GM12878 (cell line): ENCODE measurements at regions not wholly inside any gene's neighbourhood (a gene's known extent, or its start where the extent isn't known, plus 50 kb on each side); places are given as distances from the start of the nearest gene placed in this dataset.

Experiments used
- ATAC-seq: fragments of 200-7000 bp; cut with Tn5 transposase; 3 replicates; pipeline ENCODE4 v1.9.1; 2020; ENCODE audit warnings: mild to moderate bottlenecking, moderate library complexity
- BruUV-seq: library from RNA; stranded (reverse); fragments of 400-500 nt; replicated peaks from 2 replicates; lab custom pipeline; 2021; lab: Mats Ljungman, UMichigan
- CTCF ChIA-PET: fragments of 300-600 bp; sonication (Branson Sonifier 250); formaldehyde crosslinking; extraction: SDS; loops from one replicate; lab custom pipeline; 2021; ENCODE audit warnings: inconsistent platforms; lab: Yijun Ruan, JAX
- POLR2A ChIA-PET: fragments of 350-600 bp; formaldehyde crosslinking; extraction: SDS; loops from one replicate; lab custom pipeline; 2021; ENCODE audit warnings: inconsistent platforms; lab: Charles Lee
- RAD21 ChIA-PET: fragments of 300-600 bp; sonication (Branson Sonifier 250); formaldehyde crosslinking; loops from one replicate; lab custom pipeline; 2023; ENCODE audit warnings: antibody characterized with exemption; ENCODE audit not compliant: unreplicated experiment; lab: Charles Lee
- SMC1A ChIA-PET: fragments of 300-600 bp; sonication (Branson Sonifier 250); formaldehyde crosslinking; loops from one replicate; lab custom pipeline; 2023; ENCODE audit not compliant: unreplicated experiment, uncharacterized antibody; lab: Charles Lee
- DNase-seq: peaks from one replicate; pipeline ENCODE4 v3.0.0-alpha.2; 2011; ENCODE audit warnings: low read depth, low spot score
- FAIRE-seq: peaks from 3 replicates; lab custom pipeline; 2011; peaks lifted over from hg19 to GRCh38; lab: Jason Lieb, UNC
- H2AFZ ChIP-seq: 2 replicates; pipeline ENCODE4 v1.6.0; 2011; ENCODE audit warnings: low read depth, low read length, control low read depth; ENCODE audit not compliant: control insufficient read depth
- H3K27ac ChIP-seq: 2 replicates; pipeline ENCODE4 v1.5.1; 2011; ENCODE audit warnings: control low read depth; ENCODE audit not compliant: control insufficient read depth, insufficient read depth
- H3K27me3 ChIP-seq, 2 experiments: replicated peaks in 1 of 2; 2 replicates each; pipeline versions ENCODE4 v1.6.0 to v1.6.1; 2011; ENCODE audit warnings: low read length in 1 of 2; ENCODE audit not compliant: control insufficient read depth in 2 of 2, insufficient read depth in 2 of 2
- H3K36me3 ChIP-seq, 2 experiments: 2 replicates each; pipeline ENCODE4 v1.5.1; 2011; ENCODE audit warnings: low read length in 1 of 2; ENCODE audit not compliant: control insufficient read depth in 2 of 2, insufficient read depth in 2 of 2
- H3K4me1 ChIP-seq: 2 replicates; pipeline ENCODE4 v1.6.1; 2011; ENCODE audit warnings: mild to moderate bottlenecking, low read length, moderate library complexity, mixed read lengths; ENCODE audit not compliant: control insufficient read depth, insufficient read depth
- H3K4me2 ChIP-seq: 2 replicates; pipeline ENCODE4 v1.6.0; 2011; ENCODE audit warnings: control low read depth; ENCODE audit not compliant: control insufficient read depth, insufficient read depth
- H3K4me3 ChIP-seq: fragments of 200-600 bp; sonication (generic); 2 replicates; pipeline ENCODE4 v1.5.1; 2016
- H3K79me2 ChIP-seq: 2 replicates; pipeline ENCODE4 v1.6.0; 2011; ENCODE audit warnings: low read length; ENCODE audit not compliant: control insufficient read depth, insufficient read depth
- H3K9ac ChIP-seq: 2 replicates; pipeline ENCODE4 v1.8.0; 2011; ENCODE audit warnings: low read length, control low read depth, mixed read lengths; ENCODE audit not compliant: control insufficient read depth, insufficient read depth
- H3K9me3 ChIP-seq: replicated peaks from 3 replicates; pipeline ENCODE4 v1.5.1; 2011; ENCODE audit warnings: mild to moderate bottlenecking, low read length; ENCODE audit not compliant: control insufficient read depth, insufficient read depth
- H4K20me1 ChIP-seq: 2 replicates; pipeline ENCODE4 v1.6.0; 2011; ENCODE audit not compliant: control insufficient read depth, insufficient read depth
- BCL3 ChIP-seq: IDR thresholded peaks from 2 replicates; pipeline ENCODE4 v1.6.1; 2011; ENCODE audit warnings: borderline replicate concordance, low read depth, mild to moderate bottlenecking, moderate library complexity, low read length; ENCODE audit not compliant: insufficient read depth, poor library complexity, severe bottlenecking
- BHLHE40 ChIP-seq, 2 experiments: fragments of 450-650 bp in 1 of 2; IDR thresholded peaks; 2 replicates each; pipeline ENCODE4 v1.6.1; 2011 to 2017; ENCODE audit warnings: low read depth in 2 of 2, borderline replicate concordance in 1 of 2, improper control_type of control experiment in 1 of 2, low read length in 1 of 2, mild to moderate bottlenecking in 1 of 2
- BMI1 ChIP-seq: fragments of 450-650 bp; IDR thresholded peaks from 2 replicates; pipeline ENCODE4 v1.6.1; 2016; ENCODE audit warnings: mild to moderate bottlenecking, moderate library complexity, borderline replicate concordance
- CEBPZ ChIP-seq: fragments of 150-350 bp; IDR thresholded peaks from 2 replicates; pipeline ENCODE4 v1.6.1; 2016; ENCODE audit warnings: low read depth, low read length
- CHD4 ChIP-seq: fragments of 200-600 bp; sonication (generic); IDR thresholded peaks from 2 replicates; pipeline ENCODE4 v1.6.1; 2016; ENCODE audit warnings: mild to moderate bottlenecking
- NKRF ChIP-seq: fragments of 450-650 bp; conservative IDR thresholded peaks from 2 replicates; pipeline ENCODE4 v1.6.1; 2017; ENCODE audit warnings: mild to moderate bottlenecking, moderate library complexity
- PAX8 ChIP-seq: fragments of 450-650 bp; IDR thresholded peaks from 2 replicates; pipeline ENCODE4 v1.6.1; 2017; ENCODE audit warnings: mild to moderate bottlenecking, moderate library complexity
- PKNOX1 ChIP-seq: fragments of 450-650 bp; IDR thresholded peaks from 2 replicates; pipeline ENCODE4 v1.6.1; 2016; ENCODE audit warnings: mild to moderate bottlenecking
- SPI1 ChIP-seq: IDR thresholded peaks from 2 replicates; pipeline ENCODE4 v1.6.1; 2011; ENCODE audit warnings: low read depth, mild to moderate bottlenecking, low read length, moderate library complexity, borderline replicate concordance; ENCODE audit not compliant: insufficient read depth
- TBL1XR1 ChIP-seq: IDR thresholded peaks from 2 replicates; pipeline ENCODE4 v1.6.1; 2012; ENCODE audit warnings: low read depth, low read length, improper control_type of control experiment
- ZNF687 ChIP-seq: fragments of 450-650 bp; IDR thresholded peaks from 2 replicates; pipeline ENCODE4 v1.6.1; 2017; ENCODE audit warnings: mild to moderate bottlenecking, moderate library complexity
- WGBS: methylation state at CpG from one replicate; pipeline ENCODE4 v1.1.6; 2016; ENCODE audit warnings: low lambda C conversion rate; ENCODE audit not compliant: insufficient replicate concordance, insufficient coverage; ENCODE audit errors: missing lambda C conversion rate; 5-methylcytosine and 5-hydroxymethylcytosine counted together
- in situ Hi-C: fragments of 300-500 bp; cut with MboI; formaldehyde crosslinking; loops from 9 replicates; pipeline ENCODE4 v1.14.3; 2018; ENCODE audit warnings: mixed read lengths
- intact Hi-C: fragments of 100-400 bp; cut with micrococcal nuclease; formaldehyde crosslinking; loops from one replicate; pipeline ENCODE4 v1.14.2; 2022; ENCODE audit not compliant: unreplicated experiment

- CTCF ChIA-PET: no interaction called here
- Histone ChIP-seq H3K27me3 (no peaks in the 10 kb centered on the region), H3K4me3 (no peak overlapping the region), H3K27ac (no peak overlapping the region), H2AFZ (no peak overlapping the region), H3K4me1 (no peaks in the 10 kb centered on the region), H3K9ac (no peak overlapping the region), H3K4me2 (no peak overlapping the region), H3K9me3 (peaks cover 5% of the 10 kb centered on the region; the same call in 2 of the 3 replicates), H4K20me1 (no peaks in the 10 kb centered on the region), H3K36me3 (no peaks in the 10 kb centered on the region), H3K79me2 (no peaks in the 10 kb centered on the region)
- POLR2A ChIA-PET: interaction anchor here (0.5 kb wide), 1 partner anchor 121 kb away, joined by 3 read pairs; no protein-coding TSS in a partner anchor
- intact Hi-C loops: no loop called here
- DNase-seq (no peak), ATAC-seq (no peak), FAIRE-seq (no peak)
- no TSS peak for BruUV-seq
- RAD21 ChIA-PET: no interaction called here
- 75% methylated on average over 2 of the region's 2 CpGs for WGBS
- SMC1A ChIA-PET: no interaction called here
- in situ Hi-C loops: no loop called here
- TF ChIP-seq PAX8 (no peak), CEBPZ (no peak), CHD4 (no peak), TBL1XR1 (no peak), SPI1 (no peak), BCL3 (no peak), NKRF (no peak), PKNOX1 (no peak), ZNF687 (no peak), BHLHE40 (IDR thresholded peaks at IDR 0.05; ENCODE audit: borderline replicate concordance in 1 of 2, low read depth in 2 of 2, low read length in 1 of 2) (no peak), BMI1 (no peak)
Measured at GRCh38 chr5:56622141-56622540, 193.2 kb upstream of the MAP3K1 start.
